SU-DHL-6 (cell line): ENCODE measurements at regions not wholly inside any gene's neighbourhood (a gene's known extent, or its start where the extent isn't known, plus 50 kb on each side); places are given as distances from the start of the nearest gene placed in this dataset.

Source experiments
- CTCF ChIP-seq: fragments of 200-600 bp; sonication (generic); IDR thresholded peaks from one replicate; pipeline ENCODE4 v1.5.1; 2017; ENCODE audit warnings: antibody characterized with exemption, mild to moderate bottlenecking, low read length, moderate library complexity; ENCODE audit not compliant: insufficient read depth, poor library complexity, severe bottlenecking
- EZH2phosphoT487 ChIP-seq: fragments of 200-600 bp; sonication (generic), shearing (Covaris generic); conservative IDR thresholded peaks from 2 replicates; pipeline ENCODE4 v1.6.1; 2018; ENCODE audit warnings: mild to moderate bottlenecking, antibody characterized with exemption, low read length, moderate library complexity, mixed read lengths

GRCh38 chr15:69603369-69604071, 150.9 kb downstream of the RPLP1 start:
- TF ChIP-seq CTCF (no peak), EZH2phosphoT487 (no peak)
